MM.1S (cell line): ENCODE measurements at regions not wholly inside any gene's neighbourhood (a gene's known extent, or its start where the extent isn't known, plus 50 kb on each side); places are given as distances from the start of the nearest gene placed in this dataset.

Experiments used
- DNase-seq: peaks from one replicate; pipeline ENCODE4 v3.0.0-alpha.2; 2015
- H2AFZ ChIP-seq: fragments of 300-600 bp; sonication (generic); 2 replicates; pipeline ENCODE4 v1.6.0; 2016; ENCODE audit warnings: antibody characterized with exemption, low read length
- H3F3A ChIP-seq: fragments of 300-600 bp; sonication (generic); 2 replicates; pipeline ENCODE4 v1.6.1; 2016; ENCODE audit warnings: mild to moderate bottlenecking, antibody characterized with exemption, low read length, moderate library complexity, mixed read lengths; ENCODE audit not compliant: insufficient read depth
- H3K27ac ChIP-seq: fragments of 300-600 bp; sonication (generic); 2 replicates; pipeline ENCODE4 v1.5.1; 2016; ENCODE audit warnings: mild to moderate bottlenecking, low read length
- H3K27me3 ChIP-seq: fragments of 300-600 bp; sonication (generic); replicated peaks from 2 replicates; pipeline ENCODE4 v1.6.0; 2016; ENCODE audit warnings: low read length; ENCODE audit not compliant: insufficient read depth
- H3K36me3 ChIP-seq: fragments of 300-600 bp; sonication (generic); replicated peaks from 2 replicates; pipeline ENCODE4 v1.6.1; 2016; ENCODE audit warnings: mild to moderate bottlenecking, low read length, mixed read lengths; ENCODE audit not compliant: insufficient read depth
- H3K4me1 ChIP-seq: fragments of 300-600 bp; sonication (generic); 2 replicates; pipeline ENCODE4 v1.6.1; 2016; ENCODE audit warnings: low read length, mixed read lengths
- H3K4me2 ChIP-seq: fragments of 300-600 bp; sonication (generic); 2 replicates; pipeline ENCODE4 v1.6.0; 2016; ENCODE audit warnings: low read depth, low read length
- H3K4me3 ChIP-seq: fragments of 300-600 bp; sonication (generic); 2 replicates; pipeline ENCODE4 v1.5.1; 2016; ENCODE audit warnings: low read length, mixed read lengths
- H3K79me2 ChIP-seq: fragments of 300-600 bp; sonication (generic); 2 replicates; pipeline ENCODE4 v1.6.1; 2016; ENCODE audit warnings: mixed run types, low read length, mixed read lengths
- H3K9ac ChIP-seq: fragments of 300-600 bp; sonication (generic); 2 replicates; pipeline ENCODE4 v1.6.1; 2016; ENCODE audit warnings: low read length, mixed read lengths
- H3K9me2 ChIP-seq: fragments of 300-600 bp; sonication (generic); replicated peaks from 2 replicates; pipeline ENCODE4 v1.6.1; 2016; ENCODE audit warnings: mild to moderate bottlenecking, low read length, mixed read lengths; ENCODE audit not compliant: insufficient read depth
- H3K9me3 ChIP-seq: fragments of 300-600 bp; sonication (generic); replicated peaks from 2 replicates; pipeline ENCODE4 v1.6.1; 2016; ENCODE audit warnings: mild to moderate bottlenecking, low read length, mixed read lengths; ENCODE audit not compliant: insufficient read depth
- H4K20me1 ChIP-seq: fragments of 300-600 bp; sonication (generic); 2 replicates; pipeline ENCODE4 v1.6.1; 2016; ENCODE audit warnings: mild to moderate bottlenecking, low read length, moderate library complexity, mixed read lengths; ENCODE audit not compliant: insufficient read depth
- EZH2 ChIP-seq: fragments of 300-600 bp; sonication (generic); optimal IDR thresholded peaks from 2 replicates; pipeline ENCODE3; 2017; ENCODE audit warnings: low read depth, mild to moderate bottlenecking, antibody characterized with exemption, low read length, mixed read lengths
- EZH2phosphoT487 ChIP-seq: fragments of 300-600 bp; sonication (generic); IDR thresholded peaks from 2 replicates; pipeline ENCODE4 v1.6.1; 2018; ENCODE audit warnings: antibody characterized with exemption, low read length
- TF ChIP-seq, protein P1 (sequence below): fragments of 300-600 bp; sonication (generic); IDR thresholded peaks from 2 replicates; pipeline ENCODE4 v1.5.1; 2016; ENCODE audit warnings: antibody characterized with exemption, low read length, mixed read lengths

DNA sequence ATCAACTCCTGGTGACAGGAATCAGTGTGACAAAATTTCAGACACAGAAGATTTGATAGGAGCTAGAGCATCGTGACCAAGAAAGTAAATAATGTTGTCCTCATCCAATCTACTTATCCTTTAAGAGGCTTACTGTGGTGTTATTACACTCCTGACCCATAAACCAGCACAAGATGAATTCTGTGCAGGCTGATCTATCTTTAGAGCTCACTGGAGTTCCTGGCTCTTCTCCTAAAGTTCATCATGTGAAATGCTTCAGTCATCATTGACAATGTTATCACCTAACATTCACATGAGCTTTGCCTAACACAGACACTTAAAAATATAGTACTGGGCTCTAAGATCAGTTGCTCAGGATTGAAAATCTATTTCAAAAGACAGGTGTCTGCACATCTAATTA is 271.0 kb upstream of the HSF2 start:
- Histone ChIP-seq H3K4me2 (no peak overlapping the region), H3K79me2 (no peaks in the 10 kb centered on the region), H4K20me1 (no peaks in the 10 kb centered on the region), H3K4me3 (no peak overlapping the region), H3K4me1 (no peaks in the 10 kb centered on the region), H3K36me3 (no peaks in the 10 kb centered on the region), H3K27me3 (no peaks in the 10 kb centered on the region), H3K9ac (no peak overlapping the region), H3F3A (no peaks in the 10 kb centered on the region), H3K27ac (no peak overlapping the region), H3K9me3 (no peaks in the 10 kb centered on the region), H2AFZ (no peak overlapping the region), H3K9me2 (no peaks in the 10 kb centered on the region)
- TF ChIP-seq EZH2 (no peak), EZH2phosphoT487 (no peak)
- TF ChIP-seq, protein P1, sequence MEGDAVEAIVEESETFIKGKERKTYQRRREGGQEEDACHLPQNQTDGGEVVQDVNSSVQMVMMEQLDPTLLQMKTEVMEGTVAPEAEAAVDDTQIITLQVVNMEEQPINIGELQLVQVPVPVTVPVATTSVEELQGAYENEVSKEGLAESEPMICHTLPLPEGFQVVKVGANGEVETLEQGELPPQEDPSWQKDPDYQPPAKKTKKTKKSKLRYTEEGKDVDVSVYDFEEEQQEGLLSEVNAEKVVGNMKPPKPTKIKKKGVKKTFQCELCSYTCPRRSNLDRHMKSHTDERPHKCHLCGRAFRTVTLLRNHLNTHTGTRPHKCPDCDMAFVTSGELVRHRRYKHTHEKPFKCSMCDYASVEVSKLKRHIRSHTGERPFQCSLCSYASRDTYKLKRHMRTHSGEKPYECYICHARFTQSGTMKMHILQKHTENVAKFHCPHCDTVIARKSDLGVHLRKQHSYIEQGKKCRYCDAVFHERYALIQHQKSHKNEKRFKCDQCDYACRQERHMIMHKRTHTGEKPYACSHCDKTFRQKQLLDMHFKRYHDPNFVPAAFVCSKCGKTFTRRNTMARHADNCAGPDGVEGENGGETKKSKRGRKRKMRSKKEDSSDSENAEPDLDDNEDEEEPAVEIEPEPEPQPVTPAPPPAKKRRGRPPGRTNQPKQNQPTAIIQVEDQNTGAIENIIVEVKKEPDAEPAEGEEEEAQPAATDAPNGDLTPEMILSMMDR = no peak
- DNase-seq = no peak

- H3K9me3 ChIP-seq = no peaks in the 10 kb centered on the region
- H3K9ac ChIP-seq = no peak overlapping the region
- no peaks in the 10 kb centered on the region for H3K4me1 ChIP-seq
- H3K4me2 ChIP-seq = no peak overlapping the region
- TF ChIP-seq, protein P1 = no peak
- no peak for TF ChIP-seq EZH2phosphoT487
- no peak for TF ChIP-seq EZH2
- no peaks in the 10 kb centered on the region for H3K27me3 ChIP-seq
- H3K79me2 ChIP-seq = no peaks in the 10 kb centered on the region
- H3K4me3 ChIP-seq = no peak overlapping the region
- no peak overlapping the region for H3K27ac ChIP-seq
- H2AFZ ChIP-seq = no peak overlapping the region
- no peaks in the 10 kb centered on the region for H3K9me2 ChIP-seq
- no peaks in the 10 kb centered on the region for H4K20me1 ChIP-seq
- no peak for DNase-seq
- no peaks in the 10 kb centered on the region for H3F3A ChIP-seq
- no peaks in the 10 kb centered on the region for H3K36me3 ChIP-seq
Measured at GRCh38 chr6:122129313-122130025, 270.0 kb upstream of the HSF2 start.

DNA sequence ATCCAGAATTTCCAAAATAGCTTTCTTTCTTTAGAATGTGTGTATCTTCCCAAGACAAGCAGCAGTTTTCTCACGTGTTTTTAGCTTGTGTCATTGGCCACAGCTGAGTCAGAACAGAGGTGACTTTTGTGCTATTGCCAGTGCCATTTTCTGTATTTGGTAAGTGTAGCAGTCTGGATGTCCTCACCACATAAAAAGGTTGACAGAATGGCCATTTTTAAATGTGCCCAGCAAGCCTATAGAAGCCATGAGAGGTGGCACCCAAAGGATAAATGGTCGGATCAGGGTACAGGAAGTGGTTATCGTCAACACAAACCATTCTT is 269.5 kb upstream of the HSF2 start:
- Histone ChIP-seq H3K4me2 (no peak overlapping the region), H3K9me3 (no peaks in the 10 kb centered on the region), H3K27ac (no peak overlapping the region), H3K9me2 (no peaks in the 10 kb centered on the region), H3K27me3 (no peaks in the 10 kb centered on the region), H3K79me2 (no peaks in the 10 kb centered on the region), H3K4me3 (no peak overlapping the region), H3K9ac (no peak overlapping the region), H2AFZ (no peak overlapping the region), H4K20me1 (no peaks in the 10 kb centered on the region), H3K4me1 (no peaks in the 10 kb centered on the region), H3K36me3 (no peaks in the 10 kb centered on the region), H3F3A (no peaks in the 10 kb centered on the region)
- no peak for DNase-seq
- TF ChIP-seq, protein P1 = no peak
- no peak for TF ChIP-seq EZH2
- TF ChIP-seq EZH2phosphoT487 = no peak
